ENCODE measurements at regions not wholly inside any gene's neighbourhood (a gene's known extent, or its start where the extent isn't known, plus 50 kb on each side); places are given as distances from the start of the nearest gene placed in this dataset.

DNA sequence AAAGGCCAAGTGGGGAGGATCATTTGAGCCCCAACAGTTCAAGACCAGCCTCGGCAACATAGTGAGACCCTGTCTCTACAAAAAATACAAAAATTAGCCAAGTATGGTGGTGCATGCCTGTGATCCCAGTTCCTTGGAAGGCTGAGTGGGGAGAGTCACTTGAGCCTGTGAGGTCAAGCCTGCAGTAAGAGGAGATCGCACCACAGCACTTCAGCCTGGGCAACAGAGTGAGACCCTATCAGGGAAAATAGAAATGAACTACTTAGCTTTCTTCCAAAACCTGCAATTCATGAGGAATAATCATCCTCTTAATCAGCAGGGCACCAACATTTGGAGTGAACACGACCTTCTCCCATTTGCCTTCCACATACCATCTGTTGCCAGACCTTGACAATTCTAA lies 96.1 kb downstream of the OR2K2 start:
- CTCF ChIA-PET = no interaction called here
- H3K27me3 Mint-ChIP-seq = peaks cover 0 to 15% (median 0%) of the 10 kb centered on the region in 5 donors

DNA sequence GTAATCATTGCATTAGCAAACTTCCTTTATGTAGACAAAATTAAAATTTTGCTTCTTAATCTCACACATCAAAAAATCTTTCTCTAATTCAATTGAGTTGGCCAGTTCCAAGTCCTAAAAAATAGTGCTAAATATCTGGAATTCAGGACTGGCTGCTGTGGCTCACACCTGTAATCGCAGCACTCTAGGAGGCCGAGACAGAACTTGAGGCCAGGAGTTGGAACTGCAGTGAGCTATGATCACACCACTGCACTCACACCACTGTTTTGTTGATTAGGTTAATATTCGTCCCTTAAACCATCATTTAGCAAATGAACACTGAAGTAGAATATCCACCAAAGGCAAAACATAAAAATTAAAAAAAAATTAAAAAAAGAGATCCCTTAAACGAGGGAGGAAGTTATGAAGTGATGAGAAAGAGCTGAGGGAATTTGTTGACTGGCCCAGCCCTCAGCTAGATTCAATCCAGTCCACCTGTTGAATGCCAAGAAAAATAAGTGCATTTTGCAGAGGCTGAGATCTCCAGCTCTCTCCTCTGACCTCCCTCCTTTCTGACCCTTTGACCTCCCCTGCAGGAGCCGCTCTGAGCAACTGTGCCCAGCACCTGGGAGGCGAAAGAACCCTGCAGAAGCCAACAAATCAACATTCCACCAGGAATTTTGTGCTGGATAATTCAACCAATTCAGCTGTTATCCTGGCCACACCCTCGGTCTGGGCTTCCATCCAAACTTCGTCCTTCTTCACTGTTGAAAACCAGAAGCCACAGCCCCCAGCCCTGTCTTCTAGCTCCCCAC lies 96.8 kb downstream of the OR2K2 start:
- Histone ChIP-seq H3K27ac (ENCODE audit: low read depth, low read length) (no peak overlapping the region), H3K4me3 (ENCODE audit: low read length) (no peak overlapping the region), H3K27me3 (ENCODE audit: control insufficient read depth in 2 of 2, insufficient read depth in 2 of 2, low read length in 2 of 2) (no peaks in the 10 kb centered on the region), H3K9me3 (ENCODE audit: control insufficient read depth in 2 of 3, low read length in 3 of 3) (no peaks in the 10 kb centered on the region), H3K4me1 (ENCODE audit: control insufficient read depth in 2 of 2, insufficient read depth in 2 of 2, low read length in 2 of 2) (no peaks in the 10 kb centered on the region), H3K36me3 (ENCODE audit: control insufficient read depth in 2 of 3, insufficient read depth in 3 of 3, low read length in 3 of 3) (no peaks in the 10 kb centered on the region)
- Mint-ChIP-seq H3K27ac (no peak overlapping the region), H3K36me3 (no peaks in the 10 kb centered on the region), H3K4me1 (no peaks in the 10 kb centered on the region), H3K9me3 (no peaks in the 10 kb centered on the region), H3K4me3 (no peak overlapping the region), H3K27me3 (peaks cover 0 to 15% (median 0%) of the 10 kb centered on the region in 5 donors)
- DNase-seq (no peak), ATAC-seq (no peak)
- CTCF ChIA-PET = no interaction called here
- intact Hi-C loops (cut with micrococcal nuclease) = no loop called here
- POLR2A ChIA-PET = no interaction called here

More for the DNA sequence above, 96.1 kb downstream of the OR2K2 start:
- Mint-ChIP-seq H3K9me3 (no peaks in the 10 kb centered on the region), H3K4me1 (no peaks in the 10 kb centered on the region), H3K27ac (no peak overlapping the region), H3K4me3 (no peak overlapping the region), H3K36me3 (no peaks in the 10 kb centered on the region)
- Histone ChIP-seq H3K27ac (ENCODE audit: low read depth, low read length) (no peak overlapping the region), H3K4me3 (ENCODE audit: low read length) (no peak overlapping the region), H3K4me1 (ENCODE audit: control insufficient read depth in 2 of 2, insufficient read depth in 2 of 2, low read length in 2 of 2) (no peaks in the 10 kb centered on the region), H3K27me3 (ENCODE audit: control insufficient read depth in 2 of 2, insufficient read depth in 2 of 2, low read length in 2 of 2) (no peaks in the 10 kb centered on the region), H3K9me3 (ENCODE audit: control insufficient read depth in 2 of 3, low read length in 3 of 3) (no peaks in the 10 kb centered on the region), H3K36me3 (ENCODE audit: control insufficient read depth in 2 of 3, insufficient read depth in 3 of 3, low read length in 3 of 3) (no peaks in the 10 kb centered on the region)
- no peak for DNase-seq
- intact Hi-C loops (cut with micrococcal nuclease) = no loop called here
- POLR2A ChIA-PET = no interaction called here
- ATAC-seq = no peak

DNA sequence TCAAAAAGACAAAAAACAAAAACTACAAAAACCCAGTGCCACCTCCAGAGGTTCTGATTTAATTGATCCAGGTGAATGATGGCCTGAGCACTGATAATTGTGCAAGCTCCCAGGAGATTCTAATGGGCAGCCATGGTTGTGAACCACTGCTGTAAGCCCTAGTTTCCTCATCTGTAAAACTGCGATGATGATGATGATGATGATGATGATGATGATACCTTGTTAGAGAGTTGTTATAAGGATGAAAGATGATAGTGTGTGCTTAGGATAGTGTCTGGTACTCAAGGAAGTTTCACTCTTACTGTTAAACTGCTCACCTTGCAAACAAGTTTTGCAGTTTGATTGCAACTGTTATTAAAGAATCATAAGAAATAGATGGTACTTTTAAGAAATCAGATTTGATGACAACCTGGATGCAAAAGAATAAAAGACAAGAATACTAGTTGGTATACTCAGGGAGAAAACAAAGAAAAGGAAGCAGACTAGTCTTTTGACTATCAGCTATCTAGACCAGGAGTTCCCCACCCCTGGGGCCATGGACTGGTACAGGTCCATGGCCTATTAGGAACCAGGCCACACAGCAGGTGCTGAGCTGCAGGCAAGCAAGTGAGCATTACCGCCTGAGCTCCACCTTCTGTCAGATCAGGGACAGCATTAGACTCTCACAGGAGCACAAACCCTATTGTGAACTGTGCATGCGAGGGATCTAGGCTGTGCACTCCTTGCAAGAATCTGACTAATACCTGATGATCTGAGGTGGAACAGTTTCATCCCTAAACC lies 98.0 kb downstream of the OR2K2 start:
- CTCF ChIA-PET = no interaction called here
- Mint-ChIP-seq H3K9me3 (peaks cover 0 to 1% (median 0%) of the 10 kb centered on the region in 11 donors), H3K4me1 (no peaks in the 10 kb centered on the region), H3K27me3 (peaks cover 0 to 15% (median 0%) of the 10 kb centered on the region in 5 donors), H3K4me3 (no peak overlapping the region), H3K36me3 (no peaks in the 10 kb centered on the region), H3K27ac (no peak overlapping the region)
- intact Hi-C loops (cut with micrococcal nuclease) = no loop called here
- ATAC-seq (no peak), DNase-seq (no peak)
- no peaks in the 10 kb centered on the region for H3K9me3 ChIP-seq (ENCODE audit: control insufficient read depth in 2 of 3, low read length in 3 of 3)
- no peaks in the 10 kb centered on the region for H3K27me3 ChIP-seq (ENCODE audit: control insufficient read depth in 2 of 2, insufficient read depth in 2 of 2, low read length in 2 of 2)
- H3K36me3 ChIP-seq (ENCODE audit: control insufficient read depth in 2 of 3, insufficient read depth in 3 of 3, low read length in 3 of 3) = no peaks in the 10 kb centered on the region
- no peak overlapping the region for H3K4me3 ChIP-seq (ENCODE audit: low read length)
- POLR2A ChIA-PET = no interaction called here
- H3K4me1 ChIP-seq (ENCODE audit: control insufficient read depth in 2 of 2, insufficient read depth in 2 of 2, low read length in 2 of 2) = no peaks in the 10 kb centered on the region
- no peak overlapping the region for H3K27ac ChIP-seq (ENCODE audit: low read depth, low read length)

DNA sequence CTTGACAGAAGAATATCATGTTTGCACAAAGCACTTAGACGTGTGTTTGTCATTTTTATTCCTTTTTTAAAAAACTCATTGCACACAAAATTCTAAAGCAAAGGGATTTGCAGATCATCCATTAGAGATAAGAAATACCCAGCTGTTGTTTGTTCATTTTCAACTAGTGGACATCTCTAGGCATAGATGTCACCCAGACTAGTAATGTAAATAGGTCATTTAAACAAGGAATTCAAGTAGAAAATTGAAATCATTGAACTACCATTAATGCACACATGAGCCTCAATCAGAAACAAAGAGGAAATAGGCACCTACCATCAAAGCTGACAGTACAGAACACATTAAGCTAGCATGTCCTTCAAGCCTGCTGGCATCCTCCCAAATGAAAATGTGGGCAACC lies 107.3 kb downstream of the OR2K2 start:
- Histone ChIP-seq H3K9me3 (ENCODE audit: control insufficient read depth in 2 of 3, low read length in 3 of 3) (no peaks in the 10 kb centered on the region), H3K27ac (ENCODE audit: low read depth, low read length) (no peak overlapping the region), H3K4me3 (ENCODE audit: low read length) (no peak overlapping the region), H3K4me1 (ENCODE audit: control insufficient read depth in 2 of 2, insufficient read depth in 2 of 2, low read length in 2 of 2) (no peaks in the 10 kb centered on the region), H3K27me3 (ENCODE audit: control insufficient read depth in 2 of 2, insufficient read depth in 2 of 2, low read length in 2 of 2) (no peaks in the 10 kb centered on the region), H3K36me3 (ENCODE audit: control insufficient read depth in 2 of 3, insufficient read depth in 3 of 3, low read length in 3 of 3) (no peaks in the 10 kb centered on the region)
- DNase-seq (no peak), ATAC-seq (no peak)
- intact Hi-C loops (cut with micrococcal nuclease) = no loop called here
- Mint-ChIP-seq H3K4me3 (no peak overlapping the region), H3K27me3 (peaks cover 0 to 4% (median 0%) of the 10 kb centered on the region in 5 donors), H3K27ac (no peak overlapping the region), H3K4me1 (no peaks in the 10 kb centered on the region), H3K36me3 (no peaks in the 10 kb centered on the region), H3K9me3 (peaks cover 0 to 22% (median 3%) of the 10 kb centered on the region in 11 donors)
- CTCF ChIA-PET = no interaction called here
- POLR2A ChIA-PET = no interaction called here

DNA sequence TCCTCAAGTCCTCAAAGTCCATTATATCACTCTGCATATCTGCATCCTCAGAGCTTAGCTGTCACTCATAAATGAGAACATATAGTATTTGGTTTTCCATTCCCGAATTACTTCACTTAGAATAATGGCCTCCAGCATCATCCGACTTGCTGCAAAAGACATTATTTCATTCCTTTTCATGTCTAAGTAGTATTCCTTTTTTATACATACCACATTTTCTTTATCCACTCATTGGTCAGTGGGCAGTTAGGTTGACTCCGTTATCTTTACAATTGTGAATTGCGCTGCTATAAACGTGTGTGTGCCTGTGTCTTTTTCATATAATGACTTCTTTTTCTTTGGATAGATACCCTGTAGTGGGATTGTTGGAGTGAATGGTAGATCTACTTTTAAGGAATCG lies 117.2 kb downstream of the OR2K2 start:
- no peak overlapping the region for H3K4me3 ChIP-seq (ENCODE audit: low read length)
- no peak overlapping the region for H3K27ac Mint-ChIP-seq
- H3K27ac ChIP-seq (ENCODE audit: low read depth, low read length) = no peak overlapping the region
- no peaks in the 10 kb centered on the region for H3K4me1 Mint-ChIP-seq
- no peak for ATAC-seq
- H3K4me1 ChIP-seq (ENCODE audit: control insufficient read depth in 2 of 2, insufficient read depth in 2 of 2, low read length in 2 of 2) = no peaks in the 10 kb centered on the region
- H3K36me3 ChIP-seq (ENCODE audit: control insufficient read depth in 2 of 3, insufficient read depth in 3 of 3, low read length in 3 of 3) = no peaks in the 10 kb centered on the region
- DNase-seq = no peak
- peaks cover 0 to 17% (median 9%) of the 10 kb centered on the region in 11 donors for H3K9me3 Mint-ChIP-seq
- CTCF ChIA-PET = no interaction called here
- H3K27me3 ChIP-seq (ENCODE audit: control insufficient read depth in 2 of 2, insufficient read depth in 2 of 2, low read length in 2 of 2) = no peaks in the 10 kb centered on the region
- POLR2A ChIA-PET = no interaction called here
- H3K36me3 Mint-ChIP-seq = no peaks in the 10 kb centered on the region
- no peak overlapping the region for H3K4me3 Mint-ChIP-seq
- H3K27me3 Mint-ChIP-seq = peaks cover 0 to 15% (median 4%) of the 10 kb centered on the region in 5 donors
- H3K9me3 ChIP-seq (ENCODE audit: control insufficient read depth in 2 of 3, low read length in 3 of 3) = no peaks in the 10 kb centered on the region
- intact Hi-C loops (cut with micrococcal nuclease) = no loop called here

DNA sequence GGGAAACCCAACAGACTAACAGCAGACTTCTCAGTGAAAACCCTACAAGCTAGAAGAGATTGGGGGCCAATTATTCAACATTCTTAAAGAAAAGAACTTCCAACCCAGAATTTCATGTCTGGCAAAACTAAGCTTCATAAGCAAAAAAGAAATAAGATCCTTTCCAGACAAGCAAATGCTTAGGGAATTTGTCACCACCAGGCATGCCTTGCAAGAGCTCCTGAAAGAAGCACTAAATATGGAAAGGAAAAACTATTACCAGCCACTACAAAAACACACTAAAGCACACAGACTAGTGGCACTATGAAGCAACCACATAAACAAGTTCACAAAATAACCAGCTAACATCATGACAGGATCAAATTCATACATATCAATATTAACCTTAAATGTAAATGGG lies 131.1 kb downstream of the OR2K2 start:
- H3K27me3 ChIP-seq (ENCODE audit: control insufficient read depth in 2 of 2, insufficient read depth in 2 of 2, low read length in 2 of 2) = no peaks in the 10 kb centered on the region
- ATAC-seq (no peak), DNase-seq (no peak)
- H3K27ac Mint-ChIP-seq = no peak overlapping the region
- POLR2A ChIA-PET = no interaction called here
- no peaks in the 10 kb centered on the region for H3K4me1 ChIP-seq (ENCODE audit: control insufficient read depth in 2 of 2, insufficient read depth in 2 of 2, low read length in 2 of 2)
- peaks cover 0 to 28% (median 10%) of the 10 kb centered on the region in 5 donors for H3K27me3 Mint-ChIP-seq
- no peaks in the 10 kb centered on the region for H3K36me3 ChIP-seq (ENCODE audit: control insufficient read depth in 2 of 3, insufficient read depth in 3 of 3, low read length in 3 of 3)
- H3K27ac ChIP-seq (ENCODE audit: low read depth, low read length) = no peak overlapping the region
- CTCF ChIA-PET = no interaction called here
- peaks cover 0 to 6% (median 0%) of the 10 kb centered on the region in 5 donors for H3K36me3 Mint-ChIP-seq
- H3K9me3 ChIP-seq (ENCODE audit: control insufficient read depth in 2 of 3, low read length in 3 of 3) = no peaks in the 10 kb centered on the region
- no peak overlapping the region for H3K4me3 Mint-ChIP-seq
- peaks cover 12 to 41% (median 21%) of the 10 kb centered on the region in 11 donors for H3K9me3 Mint-ChIP-seq
- intact Hi-C loops (cut with micrococcal nuclease) = no loop called here
- H3K4me1 Mint-ChIP-seq = no peaks in the 10 kb centered on the region
- no peak overlapping the region for H3K4me3 ChIP-seq (ENCODE audit: low read length)

DNA sequence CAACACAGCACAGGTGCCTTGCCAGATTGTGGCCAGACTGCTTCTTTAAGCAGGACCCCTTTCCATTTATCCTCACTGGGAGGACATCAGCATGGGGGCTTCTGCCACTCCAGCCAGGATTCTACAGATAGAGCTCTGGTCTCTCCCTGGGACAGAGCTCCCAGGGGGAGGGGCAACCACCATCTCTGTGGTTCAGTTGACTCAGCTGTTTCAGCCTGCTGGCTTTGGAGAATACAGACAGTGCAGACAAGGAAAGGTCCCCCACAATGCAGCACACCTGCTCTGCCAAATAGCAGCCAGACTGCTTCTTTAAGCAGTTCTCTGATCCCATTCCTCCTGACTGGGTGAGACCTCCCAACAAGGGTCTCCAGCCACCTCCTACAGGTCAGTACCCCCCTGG lies 132.8 kb downstream of the OR2K2 start:
- H3K27me3 Mint-ChIP-seq = peaks cover 0 to 34% (median 10%) of the 10 kb centered on the region in 5 donors
- DNase-seq = no peak
- intact Hi-C loops (cut with micrococcal nuclease) = no loop called here
- H3K9me3 Mint-ChIP-seq = peaks cover 5 to 26% (median 12%) of the 10 kb centered on the region in 11 donors
- Histone ChIP-seq H3K27me3 (ENCODE audit: control insufficient read depth in 2 of 2, insufficient read depth in 2 of 2, low read length in 2 of 2) (no peaks in the 10 kb centered on the region), H3K4me3 (ENCODE audit: low read length) (no peak overlapping the region), H3K27ac (ENCODE audit: low read depth, low read length) (no peak overlapping the region), H3K4me1 (ENCODE audit: control insufficient read depth in 2 of 2, insufficient read depth in 2 of 2, low read length in 2 of 2) (no peaks in the 10 kb centered on the region), H3K36me3 (ENCODE audit: control insufficient read depth in 2 of 3, insufficient read depth in 3 of 3, low read length in 3 of 3) (no peaks in the 10 kb centered on the region), H3K9me3 (ENCODE audit: control insufficient read depth in 2 of 3, low read length in 3 of 3) (no peaks in the 10 kb centered on the region)
- H3K4me1 Mint-ChIP-seq = no peaks in the 10 kb centered on the region
- ChIA-PET POLR2A (no interaction called here), CTCF (no interaction called here)
- H3K4me3 Mint-ChIP-seq = no peak overlapping the region
- H3K27ac Mint-ChIP-seq = no peak overlapping the region
- H3K36me3 Mint-ChIP-seq = peaks cover 0 to 6% (median 0%) of the 10 kb centered on the region in 5 donors
- no peak for ATAC-seq

All from naive thymus-derived CD4-positive, alpha-beta T cell (primary cell).